ENCODE measurements at regions not wholly inside any gene's neighbourhood (a gene's known extent, or its start where the extent isn't known, plus 50 kb on each side); places are given as distances from the start of the nearest gene placed in this dataset.
"Not testable (repeated sequence)": the region's sequence is repeated elsewhere in the genome, so short reads cannot be mapped to it uniquely, and the experiment has no call there.

- H3K4me3 ChIP-seq (ENCODE audit: insufficient read depth, low read depth, low read length); H3K4me1 ChIP-seq (ENCODE audit: control insufficient read depth, insufficient read depth, low read length); H3K9me3 ChIP-seq (ENCODE audit: control insufficient read depth, low read length); H3K27me3 ChIP-seq (ENCODE audit: control insufficient read depth, insufficient read depth, low read length, poor library complexity, severe bottlenecking); H3K36me3 ChIP-seq (ENCODE audit: control insufficient read depth, insufficient read depth, low read length); H3K27ac ChIP-seq (ENCODE audit: insufficient read depth, low read depth, low read length, poor library complexity, severe bottlenecking): not testable (repeated sequence)
- 44 to 51% methylated on average over 5 of the region's 5 CpGs for WGBS, 2 experiments
These were observed 182.6 kb downstream of the NPIPA7 start for GRCh38 chr16:16561532-16561931.

- no CpG with 5 or more reads among the region's 5 CpGs for WGBS, 2 experiments
- not testable (repeated sequence) for H3K4me1 ChIP-seq (ENCODE audit: control insufficient read depth, insufficient read depth, low read length); H3K4me3 ChIP-seq (ENCODE audit: insufficient read depth, low read depth, low read length); H3K9me3 ChIP-seq (ENCODE audit: control insufficient read depth, low read length); H3K27me3 ChIP-seq (ENCODE audit: control insufficient read depth, insufficient read depth, low read length, poor library complexity, severe bottlenecking); H3K36me3 ChIP-seq (ENCODE audit: control insufficient read depth, insufficient read depth, low read length); H3K27ac ChIP-seq (ENCODE audit: insufficient read depth, low read depth, low read length, poor library complexity, severe bottlenecking)
These were observed 185.0 kb downstream of the NPIPA7 start for GRCh38 chr16:16563962-16564361.

- no CpG with 5 or more reads among the region's 7 CpGs for WGBS, 2 experiments
- not testable (repeated sequence) for H3K4me1 ChIP-seq (ENCODE audit: control insufficient read depth, insufficient read depth, low read length); H3K36me3 ChIP-seq (ENCODE audit: control insufficient read depth, insufficient read depth, low read length); H3K4me3 ChIP-seq (ENCODE audit: insufficient read depth, low read depth, low read length); H3K27me3 ChIP-seq (ENCODE audit: control insufficient read depth, insufficient read depth, low read length, poor library complexity, severe bottlenecking); H3K27ac ChIP-seq (ENCODE audit: insufficient read depth, low read depth, low read length, poor library complexity, severe bottlenecking); H3K9me3 ChIP-seq (ENCODE audit: control insufficient read depth, low read length)
These were observed 186.4 kb downstream of the NPIPA7 start for GRCh38 chr16:16565326-16565725.

- H3K27ac ChIP-seq (ENCODE audit: insufficient read depth, low read depth, low read length, poor library complexity, severe bottlenecking); H3K9me3 ChIP-seq (ENCODE audit: control insufficient read depth, low read length); H3K4me3 ChIP-seq (ENCODE audit: insufficient read depth, low read depth, low read length); H3K27me3 ChIP-seq (ENCODE audit: control insufficient read depth, insufficient read depth, low read length, poor library complexity, severe bottlenecking); H3K4me1 ChIP-seq (ENCODE audit: control insufficient read depth, insufficient read depth, low read length); H3K36me3 ChIP-seq (ENCODE audit: control insufficient read depth, insufficient read depth, low read length): not testable (repeated sequence)
- WGBS, 2 experiments, result 89% methylated on average over 5 of the region's 5 CpGs
These were observed 191.1 kb downstream of the NPIPA7 start for GRCh38 chr16:16570055-16570454.

GRCh38 chr16:16570874-16571273 is 191.9 kb downstream of the NPIPA7 start:
- H3K27me3 ChIP-seq (ENCODE audit: control insufficient read depth, insufficient read depth, low read length, poor library complexity, severe bottlenecking); H3K4me3 ChIP-seq (ENCODE audit: insufficient read depth, low read depth, low read length); H3K9me3 ChIP-seq (ENCODE audit: control insufficient read depth, low read length); H3K4me1 ChIP-seq (ENCODE audit: control insufficient read depth, insufficient read depth, low read length); H3K36me3 ChIP-seq (ENCODE audit: control insufficient read depth, insufficient read depth, low read length); H3K27ac ChIP-seq (ENCODE audit: insufficient read depth, low read depth, low read length, poor library complexity, severe bottlenecking): not testable (repeated sequence)
- 82% methylated on average over 2 of the region's 2 CpGs; no CpG with 5 or more reads in 1 of the 2 experiments for WGBS, 2 experiments

GRCh38 chr16:16572130-16572774 is 193.3 kb downstream of the NPIPA7 start:
- H3K4me1 ChIP-seq (ENCODE audit: control insufficient read depth, insufficient read depth, low read length); H3K36me3 ChIP-seq (ENCODE audit: control insufficient read depth, insufficient read depth, low read length); H3K27me3 ChIP-seq (ENCODE audit: control insufficient read depth, insufficient read depth, low read length, poor library complexity, severe bottlenecking); H3K27ac ChIP-seq (ENCODE audit: insufficient read depth, low read depth, low read length, poor library complexity, severe bottlenecking); H3K4me3 ChIP-seq (ENCODE audit: insufficient read depth, low read depth, low read length); H3K9me3 ChIP-seq (ENCODE audit: control insufficient read depth, low read length): not testable (repeated sequence)
- 86 to 100% methylated on average over 2 of the region's 10 CpGs for WGBS, 2 experiments

- not testable (repeated sequence) for H3K9me3 ChIP-seq (ENCODE audit: control insufficient read depth, low read length); H3K4me1 ChIP-seq (ENCODE audit: control insufficient read depth, insufficient read depth, low read length); H3K4me3 ChIP-seq (ENCODE audit: insufficient read depth, low read depth, low read length); H3K27me3 ChIP-seq (ENCODE audit: control insufficient read depth, insufficient read depth, low read length, poor library complexity, severe bottlenecking); H3K36me3 ChIP-seq (ENCODE audit: control insufficient read depth, insufficient read depth, low read length); H3K27ac ChIP-seq (ENCODE audit: insufficient read depth, low read depth, low read length, poor library complexity, severe bottlenecking)
- WGBS, 2 experiments, result 72 to 77% methylated on average over 5 of the region's 5 CpGs
These were observed 198.1 kb downstream of the NPIPA7 start for GRCh38 chr16:16577062-16577461.

GRCh38 chr16:16578701-16579100 is 199.8 kb downstream of the NPIPA7 start:
- 96% methylated on average over 5 of the region's 5 CpGs for WGBS, 2 experiments

GRCh38 chr16:16582916-16583315 is 204.0 kb downstream of the NPIPA7 start:
- H3K36me3 ChIP-seq (ENCODE audit: control insufficient read depth, insufficient read depth, low read length); H3K4me3 ChIP-seq (ENCODE audit: insufficient read depth, low read depth, low read length); H3K9me3 ChIP-seq (ENCODE audit: control insufficient read depth, low read length); H3K27me3 ChIP-seq (ENCODE audit: control insufficient read depth, insufficient read depth, low read length, poor library complexity, severe bottlenecking); H3K27ac ChIP-seq (ENCODE audit: insufficient read depth, low read depth, low read length, poor library complexity, severe bottlenecking); H3K4me1 ChIP-seq (ENCODE audit: control insufficient read depth, insufficient read depth, low read length): not testable (repeated sequence)
- 93 to 95% methylated on average over 6 of the region's 7 CpGs for WGBS, 2 experiments

More at GRCh38 chr16:16578701-16579100, 199.8 kb downstream of the NPIPA7 start:
- no peaks in the 10 kb centered on the region for H3K9me3 ChIP-seq (ENCODE audit: control insufficient read depth, low read length)
- no peaks in the 10 kb centered on the region for H3K36me3 ChIP-seq (ENCODE audit: control insufficient read depth, insufficient read depth, low read length)
- H3K4me1 ChIP-seq (ENCODE audit: control insufficient read depth, insufficient read depth, low read length), result no peaks in the 10 kb centered on the region
- no peak overlapping the region for H3K27ac ChIP-seq (ENCODE audit: insufficient read depth, low read depth, low read length, poor library complexity, severe bottlenecking)
- no peak overlapping the region for H3K4me3 ChIP-seq (ENCODE audit: insufficient read depth, low read depth, low read length)
- no peaks in the 10 kb centered on the region for H3K27me3 ChIP-seq (ENCODE audit: control insufficient read depth, insufficient read depth, low read length, poor library complexity, severe bottlenecking)

- not testable (repeated sequence) for H3K9me3 ChIP-seq (ENCODE audit: control insufficient read depth, low read length); H3K27ac ChIP-seq (ENCODE audit: insufficient read depth, low read depth, low read length, poor library complexity, severe bottlenecking); H3K4me3 ChIP-seq (ENCODE audit: insufficient read depth, low read depth, low read length); H3K4me1 ChIP-seq (ENCODE audit: control insufficient read depth, insufficient read depth, low read length); H3K27me3 ChIP-seq (ENCODE audit: control insufficient read depth, insufficient read depth, low read length, poor library complexity, severe bottlenecking); H3K36me3 ChIP-seq (ENCODE audit: control insufficient read depth, insufficient read depth, low read length)
- WGBS, 2 experiments, result 90 to 96% methylated on average over 5 to 6 of the region's 7 CpGs
These were observed 207.2 kb downstream of the NPIPA7 start for GRCh38 chr16:16586073-16586651.

- H3K4me1 ChIP-seq (ENCODE audit: control insufficient read depth, insufficient read depth, low read length), result not testable (repeated sequence)
- 84 to 98% methylated on average over 3 to 4 of the region's 6 CpGs for WGBS, 2 experiments
These were observed 208.0 kb downstream of the NPIPA7 start for GRCh38 chr16:16586969-16587368.

More at GRCh38 chr16:16586969-16587368, 208.0 kb downstream of the NPIPA7 start:
- H3K36me3 ChIP-seq (ENCODE audit: control insufficient read depth, insufficient read depth, low read length); H3K27ac ChIP-seq (ENCODE audit: insufficient read depth, low read depth, low read length, poor library complexity, severe bottlenecking); H3K4me3 ChIP-seq (ENCODE audit: insufficient read depth, low read depth, low read length); H3K9me3 ChIP-seq (ENCODE audit: control insufficient read depth, low read length); H3K27me3 ChIP-seq (ENCODE audit: control insufficient read depth, insufficient read depth, low read length, poor library complexity, severe bottlenecking): not testable (repeated sequence)

Data from ectodermal cell (in vitro differentiated cells).